Thyroid gland (tissue), 4 donors: ENCODE measurements at regions not wholly inside any gene's neighbourhood (a gene's known extent, or its start where the extent isn't known, plus 50 kb on each side); places are given as distances from the start of the nearest gene placed in this dataset.

Source experiments
- DNase-seq, 2 donors: peaks; one replicate each; pipeline ENCODE4 v3.0.0-alpha.2; 2019
- H3K27ac ChIP-seq, 3 donors: fragments of 200-600 bp; sonication (generic); 1 replicate in 2 of 3; 2 replicates in 1 of 3; pipeline ENCODE4 v1.5.1; 2016 to 2019; ENCODE audit warnings: mild to moderate bottlenecking in 1 of 3, moderate library complexity in 1 of 3
- H3K27me3 ChIP-seq: fragments of 200-600 bp; sonication (generic); one replicate; pipeline ENCODE4 v1.5.1; 2019
- H3K36me3 ChIP-seq, 2 donors: fragments of 200-600 bp; sonication (generic); one replicate each; pipeline ENCODE4 v1.5.1; 2016 to 2019
- H3K4me1 ChIP-seq, 2 donors: fragments of 200-600 bp; sonication (generic); one replicate each; pipeline ENCODE4 v1.5.1; 2017 to 2019
- H3K4me3 ChIP-seq, 3 donors: fragments of 200-600 bp; sonication (generic); replicated peaks in 1 of 3; 1 replicate in 2 of 3; 2 replicates in 1 of 3; pipeline ENCODE4 v1.5.1; 2016; ENCODE audit warnings: mild to moderate bottlenecking in 1 of 3
- H3K9me3 ChIP-seq: fragments of 200-600 bp; sonication (generic); one replicate; pipeline ENCODE4 v1.5.1; 2017
- CTCF ChIP-seq, 6 experiments: fragments of 200-600 bp in 3 of 6; fragments of 450-650 bp in 3 of 6; sonication (generic) in 3 of 6; IDR thresholded peaks; one replicate each; pipeline ENCODE4 v1.5.1; 2016 to 2019; ENCODE audit warnings: antibody characterized with exemption in 6 of 6, mild to moderate bottlenecking in 2 of 6, inconsistent platforms in 1 of 6, moderate library complexity in 1 of 6
- POLR2A ChIP-seq, 2 donors: fragments of 450-650 bp; IDR thresholded peaks; one replicate each; pipeline ENCODE4 v1.6.1; 2017; ENCODE audit warnings: antibody characterized with exemption in 2 of 2, mild to moderate bottlenecking in 2 of 2, moderate library complexity in 1 of 2
- WGBS, 2 donors: methylation state at CpG; one replicate each; pipeline ENCODE4 v1.1.5; 2017; 5-methylcytosine and 5-hydroxymethylcytosine counted together
- intact Hi-C: fragments of 100-400 bp; cut with DNase I; formaldehyde crosslinking; loops from one replicate; pipeline ENCODE4 v1.15.1; 2023

GRCh38 chr5:17810734-17811133, 176.5 kb downstream of the TAF11L14 start:
- no peak for TF ChIP-seq CTCF (IDR thresholded peaks at IDR 0.05)
- TF ChIP-seq POLR2A (IDR thresholded peaks at IDR 0.05), result no peak
- no peaks in the 10 kb centered on the region for H3K36me3 ChIP-seq
- intact Hi-C loops, result no loop called here
- DNase-seq, result no peak
- H3K9me3 ChIP-seq, result no peaks in the 10 kb centered on the region
- no peak overlapping the region for H3K27ac ChIP-seq
- no peak overlapping the region for H3K4me3 ChIP-seq
- WGBS, 2 donors, result 88 to 93% methylated on average over 1 of the region's 1 CpG
- no peaks in the 10 kb centered on the region for H3K4me1 ChIP-seq
- no peaks in the 10 kb centered on the region for H3K27me3 ChIP-seq

GRCh38 chr5:17813214-17813613, 179.0 kb downstream of the TAF11L14 start:
- WGBS, 2 donors, result 81 to 89% methylated on average over 5 of the region's 5 CpGs
- H3K4me1 ChIP-seq, result no peaks in the 10 kb centered on the region
- no peaks in the 10 kb centered on the region for H3K9me3 ChIP-seq
- TF ChIP-seq CTCF (IDR thresholded peaks at IDR 0.05) (no peak), POLR2A (IDR thresholded peaks at IDR 0.05) (no peak)
- intact Hi-C loops, result no loop called here
- no peak overlapping the region for H3K27ac ChIP-seq
- no peaks in the 10 kb centered on the region for H3K27me3 ChIP-seq
- DNase-seq, result no peak
- no peaks in the 10 kb centered on the region for H3K36me3 ChIP-seq
- no peak overlapping the region for H3K4me3 ChIP-seq

GRCh38 chr5:17816505-17816904, 182.2 kb downstream of the TAF11L14 start:
- Histone ChIP-seq H3K27me3 (no peaks in the 10 kb centered on the region), H3K9me3 (no peaks in the 10 kb centered on the region), H3K27ac (no peak overlapping the region), H3K36me3 (no peaks in the 10 kb centered on the region), H3K4me1 (no peaks in the 10 kb centered on the region), H3K4me3 (no peak overlapping the region)
- intact Hi-C loops, result no loop called here
- no peak for DNase-seq
- TF ChIP-seq CTCF (IDR thresholded peaks at IDR 0.05) (no peak), POLR2A (IDR thresholded peaks at IDR 0.05) (no peak)
- 85 to 92% methylated on average over 1 of the region's 1 CpG for WGBS, 2 donors

- no peak overlapping the region for H3K27ac ChIP-seq
- WGBS, 2 donors, result 74 to 85% methylated on average over 2 of the region's 2 CpGs
- no peaks in the 10 kb centered on the region for H3K27me3 ChIP-seq
- H3K4me3 ChIP-seq, result no peak overlapping the region
- intact Hi-C loops, result no loop called here
- TF ChIP-seq POLR2A (IDR thresholded peaks at IDR 0.05) (no peak), CTCF (IDR thresholded peaks at IDR 0.05) (no peak)
- H3K9me3 ChIP-seq, result no peaks in the 10 kb centered on the region
- DNase-seq, result no peak
- H3K4me1 ChIP-seq, result no peaks in the 10 kb centered on the region
- H3K36me3 ChIP-seq, result no peaks in the 10 kb centered on the region
Measured at GRCh38 chr5:17816944-17817343, 182.7 kb downstream of the TAF11L14 start.

- H3K4me3 ChIP-seq, result no peak overlapping the region
- TF ChIP-seq CTCF (IDR thresholded peaks at IDR 0.05) (no peak), POLR2A (IDR thresholded peaks at IDR 0.05) (no peak)
- no peaks in the 10 kb centered on the region for H3K36me3 ChIP-seq
- no peak for DNase-seq
- no peaks in the 10 kb centered on the region for H3K4me1 ChIP-seq
- intact Hi-C loops, result no loop called here
- no peaks in the 10 kb centered on the region for H3K9me3 ChIP-seq
- H3K27me3 ChIP-seq, result no peaks in the 10 kb centered on the region
- no peak overlapping the region for H3K27ac ChIP-seq
Measured at GRCh38 chr5:17817990-17818389, 183.7 kb downstream of the TAF11L14 start.
